Kidney (tissue), 13 donors: ENCODE measurements at regions not wholly inside any gene's neighbourhood (a gene's known extent, or its start where the extent isn't known, plus 50 kb on each side); places are given as distances from the start of the nearest gene placed in this dataset.

Source experiments
- DNase-seq, 5 donors: peaks; one replicate each; pipeline ENCODE4 v3.0.0-alpha.2; 2013 to 2020
- FAIRE-seq: peaks from 2 replicates; lab custom pipeline; 2012; peaks lifted over from hg19 to GRCh38; lab: Jason Lieb, UNC
- H3K27ac ChIP-seq, 2 donors: one replicate each; pipeline ENCODE4 v1.7.0; 2013; ENCODE audit warnings: low read depth in 2 of 2, low read length in 2 of 2, inconsistent platforms in 1 of 2
- H3K27me3 ChIP-seq: one replicate; pipeline ENCODE4 v1.7.1; 2013; ENCODE audit warnings: low read length, inconsistent platforms; ENCODE audit not compliant: control insufficient read depth, insufficient read depth
- H3K36me3 ChIP-seq, 3 donors: one replicate each; pipeline versions ENCODE4 v1.7.0 to v1.7.1; 2013; ENCODE audit warnings: low read length in 3 of 3, control low read depth in 1 of 3, inconsistent platforms in 1 of 3; ENCODE audit not compliant: insufficient read depth in 3 of 3, control insufficient read depth in 2 of 3
- H3K4me1 ChIP-seq, 3 donors: one replicate each; pipeline versions ENCODE4 v1.7.0 to v1.7.1; 2013; ENCODE audit warnings: low read length in 3 of 3, inconsistent platforms in 1 of 3, low read depth in 1 of 3; ENCODE audit not compliant: control insufficient read depth in 2 of 3, insufficient read depth in 2 of 3
- H3K4me3 ChIP-seq, 3 donors: one replicate each; pipeline versions ENCODE4 v1.7.0 to v1.8.1; 2013; ENCODE audit warnings: low read length in 3 of 3, control low read depth in 1 of 3, inconsistent platforms in 1 of 3
- H3K9ac ChIP-seq, 3 donors: one replicate each; pipeline versions ENCODE4 v1.7.0 to v1.7.1; 2013; ENCODE audit warnings: low read length in 3 of 3, control low read depth in 1 of 3, inconsistent platforms in 1 of 3
- H3K9me3 ChIP-seq, 3 donors: one replicate each; pipeline versions ENCODE4 v1.7.0 to v1.7.1; 2013; ENCODE audit warnings: low read length in 3 of 3, control low read depth in 1 of 3, inconsistent platforms in 1 of 3; ENCODE audit not compliant: control insufficient read depth in 2 of 3, insufficient read depth in 1 of 3
- intact Hi-C: fragments of 100-400 bp; cut with DNase I; formaldehyde crosslinking; loops from one replicate; pipeline ENCODE4 v1.11.1; 2022
- TF ChIP-seq, protein P1 (sequence below): IDR thresholded peaks from 3 replicates; pipeline ENCODE4 v1.5.1; 2012; ENCODE audit warnings: mild to moderate bottlenecking, moderate library complexity, borderline replicate concordance; ENCODE audit not compliant: insufficient read depth; ENCODE audit errors: extremely low read depth
- donor health status: control.
- donor health status: control.
- donor health status: control.
- donor health status: control.
- donor health status: control.
- donor health status: DM: yes; HTN: yes; CAD: no.
- donor health status: Normal renal cell carcinoma (clear cell type).

DNA sequence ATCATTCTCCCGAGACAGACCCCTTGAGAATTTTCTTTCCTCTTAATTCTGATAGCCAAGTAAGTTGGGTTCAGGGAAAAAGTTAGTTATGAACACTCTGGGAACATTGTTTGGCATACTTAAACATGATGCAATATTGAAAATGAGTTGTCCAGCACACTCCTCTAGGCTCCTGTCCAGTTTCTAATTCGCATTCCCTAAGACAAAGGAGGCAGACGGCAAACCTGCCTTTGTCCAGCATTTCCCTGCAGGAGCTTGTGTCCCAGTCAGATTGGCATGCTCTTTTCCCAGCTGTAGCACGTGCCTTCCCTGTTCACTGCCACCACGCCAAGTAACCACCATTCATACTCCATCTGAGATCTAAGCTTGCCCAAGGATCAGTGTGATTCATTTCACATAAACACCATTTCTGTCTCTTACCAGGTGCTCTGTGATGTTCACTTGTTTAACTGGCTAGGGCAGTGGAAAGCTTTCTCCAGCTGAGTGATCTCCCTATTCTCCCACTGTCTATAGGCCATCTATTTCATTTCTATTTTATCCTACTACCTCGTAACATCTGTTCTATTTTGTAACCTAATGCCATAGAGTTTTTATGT lies 150.0 kb upstream of the EPB41L3 start:
- Histone ChIP-seq H3K27ac (no peak overlapping the region), H3K36me3 (no peaks in the 10 kb centered on the region), H3K4me1 (no peaks in the 10 kb centered on the region), H3K27me3 (no peaks in the 10 kb centered on the region), H3K9me3 (peaks cover 0 to 2% (median 0%) of the 10 kb centered on the region in 3 donors), H3K9ac (no peak overlapping the region), H3K4me3 (no peak overlapping the region)
- FAIRE-seq, result no peak
- no peak for DNase-seq
- intact Hi-C loops, result no loop called here
- TF ChIP-seq, protein P1, sequence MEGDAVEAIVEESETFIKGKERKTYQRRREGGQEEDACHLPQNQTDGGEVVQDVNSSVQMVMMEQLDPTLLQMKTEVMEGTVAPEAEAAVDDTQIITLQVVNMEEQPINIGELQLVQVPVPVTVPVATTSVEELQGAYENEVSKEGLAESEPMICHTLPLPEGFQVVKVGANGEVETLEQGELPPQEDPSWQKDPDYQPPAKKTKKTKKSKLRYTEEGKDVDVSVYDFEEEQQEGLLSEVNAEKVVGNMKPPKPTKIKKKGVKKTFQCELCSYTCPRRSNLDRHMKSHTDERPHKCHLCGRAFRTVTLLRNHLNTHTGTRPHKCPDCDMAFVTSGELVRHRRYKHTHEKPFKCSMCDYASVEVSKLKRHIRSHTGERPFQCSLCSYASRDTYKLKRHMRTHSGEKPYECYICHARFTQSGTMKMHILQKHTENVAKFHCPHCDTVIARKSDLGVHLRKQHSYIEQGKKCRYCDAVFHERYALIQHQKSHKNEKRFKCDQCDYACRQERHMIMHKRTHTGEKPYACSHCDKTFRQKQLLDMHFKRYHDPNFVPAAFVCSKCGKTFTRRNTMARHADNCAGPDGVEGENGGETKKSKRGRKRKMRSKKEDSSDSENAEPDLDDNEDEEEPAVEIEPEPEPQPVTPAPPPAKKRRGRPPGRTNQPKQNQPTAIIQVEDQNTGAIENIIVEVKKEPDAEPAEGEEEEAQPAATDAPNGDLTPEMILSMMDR, result no peak

- H3K27ac ChIP-seq, result no peak overlapping the region
- no peak for FAIRE-seq
- no peaks in the 10 kb centered on the region for H3K4me1 ChIP-seq
- TF ChIP-seq, protein P1, result no peak
- H3K36me3 ChIP-seq, result no peaks in the 10 kb centered on the region
- no peak overlapping the region for H3K4me3 ChIP-seq
- H3K27me3 ChIP-seq, result no peaks in the 10 kb centered on the region
- intact Hi-C loops, result no loop called here
- H3K9me3 ChIP-seq, result no peaks in the 10 kb centered on the region
- no peak overlapping the region for H3K9ac ChIP-seq
- no peak for DNase-seq
These were observed 135.1 kb upstream of the EPB41L3 start for GRCh38 chr18:5678779-5679406.

GRCh38 chr18:5678278-5678677 lies 134.5 kb upstream of the EPB41L3 start:
- intact Hi-C loops, result no loop called here
- DNase-seq (no peak), FAIRE-seq (no peak)
- Histone ChIP-seq H3K9ac (no peak overlapping the region), H3K27ac (no peak overlapping the region), H3K27me3 (no peaks in the 10 kb centered on the region), H3K4me3 (no peak overlapping the region), H3K4me1 (no peaks in the 10 kb centered on the region), H3K9me3 (no peaks in the 10 kb centered on the region), H3K36me3 (no peaks in the 10 kb centered on the region)
- TF ChIP-seq, protein P1, result no peak
